H9 (cell line): ENCODE measurements at regions not wholly inside any gene's neighbourhood (a gene's known extent, or its start where the extent isn't known, plus 50 kb on each side); places are given as distances from the start of the nearest gene placed in this dataset.
A peak's percentile ranks its signal among the peaks of the same experiment; 100 is the strongest.

Experiments
- DNase-seq: peaks from one replicate; pipeline ENCODE4 v3.0.0-alpha.2; 2017
- H2AFZ ChIP-seq: one replicate; pipeline ENCODE4 v1.6.1; 2013; ENCODE audit warnings: mild to moderate bottlenecking, low read length, control low read depth, moderate library complexity
- H2AK5ac ChIP-seq: 2 replicates; pipeline ENCODE4 v1.6.1; 2013; ENCODE audit warnings: low read length, control low read depth, mixed read lengths; ENCODE audit not compliant: insufficient read length
- H2BK120ac ChIP-seq: one replicate; pipeline ENCODE4 v1.6.1; 2013; ENCODE audit warnings: low read depth, mild to moderate bottlenecking, low read length, control low read depth, inconsistent platforms; ENCODE audit not compliant: poor library complexity, severe bottlenecking
- H2BK12ac ChIP-seq: 2 replicates; pipeline ENCODE4 v1.6.1; 2013; ENCODE audit warnings: low read length, control low read depth, mixed read lengths, low read depth; ENCODE audit not compliant: insufficient read length
- H2BK15ac ChIP-seq: 2 replicates; pipeline ENCODE4 v1.6.1; 2013; ENCODE audit warnings: low read depth, low read length, control low read depth
- H2BK20ac ChIP-seq: one replicate; pipeline ENCODE4 v1.6.1; 2013; ENCODE audit warnings: low read depth, mild to moderate bottlenecking, low read length, control low read depth, inconsistent platforms; ENCODE audit not compliant: poor library complexity, severe bottlenecking
- H2BK5ac ChIP-seq: 2 replicates; pipeline ENCODE4 v1.6.1; 2013; ENCODE audit warnings: low read length, control low read depth, mixed read lengths; ENCODE audit not compliant: insufficient read length
- H3K14ac ChIP-seq: 2 replicates; pipeline ENCODE4 v1.6.1; 2013; ENCODE audit warnings: low read length, control low read depth; ENCODE audit not compliant: insufficient read depth
- H3K18ac ChIP-seq: 2 replicates; pipeline ENCODE4 v1.6.1; 2013; ENCODE audit warnings: low read depth, mild to moderate bottlenecking, mixed read lengths, low read length, control low read depth; ENCODE audit not compliant: insufficient read length
- H3K23ac ChIP-seq: 2 replicates; pipeline ENCODE4 v1.6.1; 2013; ENCODE audit warnings: low read length, control low read depth, mixed read lengths, low read depth; ENCODE audit not compliant: insufficient read length
- H3K23me2 ChIP-seq: 2 replicates; pipeline ENCODE4 v1.6.1; 2013; ENCODE audit warnings: low read depth, mild to moderate bottlenecking, mixed read lengths, low read length, control low read depth; ENCODE audit not compliant: insufficient read length, poor library complexity, severe bottlenecking
- H3K27ac ChIP-seq: 2 replicates; pipeline ENCODE4 v1.5.1; 2013; ENCODE audit warnings: low read length, control low read depth, mixed read lengths, low read depth; ENCODE audit not compliant: insufficient read length
- H3K27me3 ChIP-seq: 2 replicates; pipeline ENCODE4 v1.6.1; 2013; ENCODE audit warnings: low read length, control low read depth, inconsistent platforms; ENCODE audit not compliant: insufficient read depth
- H3K4ac ChIP-seq: 2 replicates; pipeline ENCODE4 v1.6.1; 2013; ENCODE audit warnings: low read depth, mild to moderate bottlenecking, control low read depth, inconsistent platforms, low read length, moderate library complexity
- H3K4me1 ChIP-seq: 2 replicates; pipeline ENCODE4 v1.6.1; 2013; ENCODE audit warnings: low read length, control low read depth, inconsistent platforms; ENCODE audit not compliant: insufficient read depth
- H3K4me2 ChIP-seq: 2 replicates; pipeline ENCODE4 v1.6.1; 2013; ENCODE audit warnings: low read length, control low read depth, mixed read lengths; ENCODE audit not compliant: insufficient read length, insufficient read depth
- H3K56ac ChIP-seq: 2 replicates; pipeline ENCODE4 v1.6.1; 2013; ENCODE audit warnings: low read depth, mild to moderate bottlenecking, mixed read lengths, low read length, control low read depth; ENCODE audit not compliant: insufficient read length
- H3K79me1 ChIP-seq: 2 replicates; pipeline ENCODE4 v1.6.1; 2013; ENCODE audit warnings: low read depth, mild to moderate bottlenecking, moderate library complexity, low read length, control low read depth, inconsistent platforms; ENCODE audit not compliant: insufficient read depth, poor library complexity, severe bottlenecking
- H3K79me2 ChIP-seq: 2 replicates; pipeline ENCODE4 v1.6.1; 2013; ENCODE audit warnings: low read length, control low read depth, inconsistent platforms; ENCODE audit not compliant: insufficient read depth
- H3K9ac ChIP-seq: 2 replicates; pipeline ENCODE4 v1.6.1; 2013; ENCODE audit warnings: low read length, control low read depth, mixed read lengths; ENCODE audit not compliant: insufficient read length; ENCODE audit errors: extremely low read depth
- H3K9me3 ChIP-seq: one replicate; pipeline ENCODE4 v1.6.1; 2013; ENCODE audit warnings: low read depth, low read length, inconsistent platforms; ENCODE audit not compliant: control insufficient read depth
- H3T11ph ChIP-seq: one replicate; pipeline ENCODE4 v1.6.1; 2013; ENCODE audit warnings: mild to moderate bottlenecking, low read length, control low read depth, inconsistent platforms
- H4K20me1 ChIP-seq: one replicate; pipeline ENCODE4 v1.6.1; 2013; ENCODE audit not compliant: control insufficient read depth, insufficient read length, insufficient read depth
- H4K5ac ChIP-seq: 2 replicates; pipeline ENCODE4 v1.6.1; 2013; ENCODE audit warnings: low read depth, mild to moderate bottlenecking, mixed read lengths, low read length, control low read depth; ENCODE audit not compliant: insufficient read length
- H4K8ac ChIP-seq: replicated peaks from 2 replicates; pipeline ENCODE4 v1.6.1; 2013; ENCODE audit warnings: low read length, control low read depth, mixed read lengths, low read depth; ENCODE audit not compliant: insufficient read length
- H4K91ac ChIP-seq: 2 replicates; pipeline ENCODE4 v1.6.1; 2013; ENCODE audit warnings: low read depth, mild to moderate bottlenecking, moderate library complexity, mixed read lengths, low read length, control low read depth; ENCODE audit not compliant: insufficient read length
- H3K27ac Mint-ChIP-seq, 3 experiments: 2 replicates in 2 of 3; 3 replicates in 1 of 3; pipeline ENCODE4 v1.8.0; 2020 to 2021; ENCODE audit warnings: mixed read lengths in 3 of 3, mild to moderate bottlenecking in 1 of 3, moderate library complexity in 1 of 3
- H3K27me3 Mint-ChIP-seq: 2 replicates; pipeline ENCODE4 v1.8.0; 2021; ENCODE audit warnings: low read depth, mild to moderate bottlenecking, moderate library complexity, mixed read lengths
- H3K36me3 Mint-ChIP-seq, 3 experiments: 2 replicates in 2 of 3; 3 replicates in 1 of 3; pipeline ENCODE4 v1.8.0; 2020 to 2021; ENCODE audit warnings: low read depth in 3 of 3, mixed read lengths in 3 of 3; ENCODE audit not compliant: insufficient read depth in 1 of 3
- H3K4me1 Mint-ChIP-seq, 2 experiments: 2 replicates each; pipeline ENCODE4 v1.8.0; 2020; ENCODE audit warnings: mixed read lengths in 2 of 2
- H3K4me3 Mint-ChIP-seq, 2 experiments: 2 replicates in 1 of 2; 3 replicates in 1 of 2; pipeline ENCODE4 v1.8.0; 2020 to 2021; ENCODE audit warnings: mild to moderate bottlenecking in 2 of 2, mixed read lengths in 2 of 2, moderate library complexity in 1 of 2
- H3K9me3 Mint-ChIP-seq, 2 experiments: 2 replicates in 1 of 2; 3 replicates in 1 of 2; pipeline ENCODE4 v1.8.0; 2020; ENCODE audit warnings: mild to moderate bottlenecking in 2 of 2, mixed read lengths in 2 of 2, moderate library complexity in 1 of 2
- CTCF ChIP-seq: fragments of 200-600 bp; sonication (generic); conservative IDR thresholded peaks from 3 replicates; pipeline ENCODE4 v1.8.0; 2021; ENCODE audit warnings: antibody characterized with exemption, mild to moderate bottlenecking
- WGBS: extraction: QIAGEN DNeasy Blood & Tissue Kit; methylation state at CpG from one replicate; pipeline ENCODE4 v1.1.7; 2013; ENCODE audit warnings: missing lambda C conversion rate, low lambda C conversion rate, mixed read lengths; ENCODE audit not compliant: insufficient read length; ENCODE audit errors: extremely low coverage; 5-methylcytosine and 5-hydroxymethylcytosine counted together

- peaks cover 21% of the 10 kb centered on the region for H3K27me3 Mint-ChIP-seq
- Histone ChIP-seq H3K27ac (no peak overlapping the region), H3K14ac (no peak overlapping the region), H2BK12ac (no peak overlapping the region), H4K5ac (no peak overlapping the region), H3K4me1 (no peaks in the 10 kb centered on the region), H2BK5ac (no peak overlapping the region), H3K23me2 (no peaks in the 10 kb centered on the region), H4K8ac (no peak overlapping the region), H3K79me2 (no peaks in the 10 kb centered on the region), H3K27me3 (no peaks in the 10 kb centered on the region), H3K9me3 (no peaks in the 10 kb centered on the region), H2AFZ (no peak overlapping the region), H2AK5ac (no peak overlapping the region), H2BK120ac (no peak overlapping the region), H3K9ac (no peak overlapping the region), H3K4me2 (no peak overlapping the region), H3T11ph (no peak overlapping the region), H3K79me1 (no peaks in the 10 kb centered on the region), H3K18ac (no peak overlapping the region), H2BK20ac (no peak overlapping the region), H4K20me1 (no peaks in the 10 kb centered on the region), H3K23ac (no peak overlapping the region), H2BK15ac (no peak overlapping the region), H3K56ac (no peak overlapping the region), H4K91ac (no peak overlapping the region), H3K4ac (no peak overlapping the region)
- H3K27ac Mint-ChIP-seq: no peak overlapping the region
- H3K4me3 Mint-ChIP-seq: no peak overlapping the region
- peak; percentile 75 for TF ChIP-seq CTCF
- peaks cover 0 to 2% of the 10 kb centered on the region in 2 experiments; a peak in 1 of 5 replicates for H3K9me3 Mint-ChIP-seq
- H3K36me3 Mint-ChIP-seq: no peaks in the 10 kb centered on the region; a peak in 1 of 7 replicates
- peaks cover 6% of the 10 kb centered on the region in 2 experiments for H3K4me1 Mint-ChIP-seq
- no CpG with 5 or more reads among the region's 3 CpGs for WGBS
- DNase-seq: peak; percentile 75
These were observed 230.2 kb downstream of the PRDM2 start for GRCh38 chr1:13930151-13930550.
